OCI-M1 (cell line): ENCODE measurements at regions not wholly inside any gene's neighbourhood (a gene's known extent, or its start where the extent isn't known, plus 50 kb on each side); places are given as distances from the start of the nearest gene placed in this dataset.
"Not testable (repeated sequence)": the region's sequence is repeated elsewhere in the genome, so short reads cannot be mapped to it uniquely, and the experiment has no call there.

Experiments used
- DNase-seq: peaks from one replicate; lab custom pipeline; 2025; lab: John Stamatoyannopoulos, UW

GRCh38 chr18:42544901-42545300 is 570.6 kb downstream of the RIT2 start:
- no peak for DNase-seq

GRCh38 chr18:42545825-42546224 is 569.7 kb downstream of the RIT2 start:
- peak; percentile 34 for DNase-seq

GRCh38 chr18:42548493-42548892 is 567.0 kb downstream of the RIT2 start:
- no peak for DNase-seq

- no peak for DNase-seq
Observed at GRCh38 chr18:42549596-42549995, 565.9 kb downstream of the RIT2 start.

- DNase-seq = not testable (repeated sequence)
Observed at GRCh38 chr18:42552559-42552958, 562.9 kb downstream of the RIT2 start.

- DNase-seq = no peak
Observed at GRCh38 chr18:42559069-42559690, 556.3 kb downstream of the RIT2 start.

GRCh38 chr18:42561521-42561920 is 554.0 kb downstream of the RIT2 start:
- no peak for DNase-seq

GRCh38 chr18:42563995-42564394 is 551.5 kb downstream of the RIT2 start:
- DNase-seq = no peak

- DNase-seq = no peak
Observed at GRCh38 chr18:42564761-42565160, 550.7 kb downstream of the RIT2 start.

- DNase-seq = no peak
Observed at GRCh38 chr18:42568773-42569172, 546.7 kb downstream of the RIT2 start.

GRCh38 chr18:42574871-42575270 is 540.6 kb downstream of the RIT2 start:
- no peak for DNase-seq

GRCh38 chr18:42576124-42576523 is 539.4 kb downstream of the RIT2 start:
- DNase-seq = no peak

- peak; percentile 51 for DNase-seq
Observed at GRCh38 chr18:42578792-42579191, 536.7 kb downstream of the RIT2 start.

GRCh38 chr18:42582266-42582665 is 533.2 kb downstream of the RIT2 start:
- no peak for DNase-seq

GRCh38 chr18:42583283-42583731 is 532.2 kb downstream of the RIT2 start:
- DNase-seq = no peak

GRCh38 chr18:42586601-42587000 is 528.9 kb downstream of the RIT2 start:
- DNase-seq = no peak

- no peak for DNase-seq
Observed at GRCh38 chr18:42588786-42589185, 526.7 kb downstream of the RIT2 start.

GRCh38 chr18:42604820-42605219 is 510.7 kb downstream of the RIT2 start:
- no peak for DNase-seq

- DNase-seq = no peak
Observed at GRCh38 chr18:42606886-42607495, 508.5 kb downstream of the RIT2 start.

- DNase-seq = peak; percentile 11
Observed at GRCh38 chr18:42611134-42611533, 504.4 kb downstream of the RIT2 start.

- no peak for DNase-seq
Observed at GRCh38 chr18:42614619-42615293, 500.7 kb downstream of the RIT2 start.

- no peak for DNase-seq
Observed at GRCh38 chr18:42617221-42617620, 498.3 kb downstream of the RIT2 start.

GRCh38 chr18:42619771-42620170 is 495.7 kb downstream of the RIT2 start:
- no peak for DNase-seq
